ENCODE measurements at regions not wholly inside any gene's neighbourhood (a gene's known extent, or its start where the extent isn't known, plus 50 kb on each side); places are given as distances from the start of the nearest gene placed in this dataset.
"Not testable (repeated sequence)": the region's sequence is repeated elsewhere in the genome, so short reads cannot be mapped to it uniquely, and the experiment has no call there.

- DNase-seq: no peak
Observed at GRCh38 chr6:137625100-137625661, 131.0 kb upstream of the OLIG3 start.

GRCh38 chr6:137625808-137626207 is 131.6 kb upstream of the OLIG3 start:
- no peak for DNase-seq

- DNase-seq: no peak
Observed at GRCh38 chr6:137630666-137631065, 136.5 kb upstream of the OLIG3 start.

GRCh38 chr6:137631323-137631722 is 137.1 kb upstream of the OLIG3 start:
- DNase-seq: no peak

GRCh38 chr6:137634177-137634576 is 140.0 kb upstream of the OLIG3 start:
- DNase-seq: not testable (repeated sequence)

GRCh38 chr6:137637121-137637520 is 142.9 kb upstream of the OLIG3 start:
- no peak for DNase-seq

- no peak for DNase-seq
Observed at GRCh38 chr6:137638926-137639706, 144.9 kb upstream of the OLIG3 start.

GRCh38 chr6:137640086-137640485 is 145.9 kb upstream of the OLIG3 start:
- no peak for DNase-seq

GRCh38 chr6:137641474-137642077 is 147.4 kb upstream of the OLIG3 start:
- peak; percentile 12 for DNase-seq

GRCh38 chr6:137643210-137643609 is 149.0 kb upstream of the OLIG3 start:
- not testable (repeated sequence) for DNase-seq

- DNase-seq: not testable (repeated sequence)
Observed at GRCh38 chr6:137643644-137644043, 149.4 kb upstream of the OLIG3 start.

GRCh38 chr6:137645850-137646249 is 151.7 kb upstream of the OLIG3 start:
- no peak for DNase-seq

GRCh38 chr6:137646484-137646883 is 152.3 kb upstream of the OLIG3 start:
- DNase-seq: no peak

- DNase-seq: no peak
Observed at GRCh38 chr6:137647762-137648447, 153.7 kb upstream of the OLIG3 start.

GRCh38 chr6:137650720-137651119 is 156.5 kb upstream of the OLIG3 start:
- DNase-seq: no peak

- no peak for DNase-seq
Observed at GRCh38 chr6:137651178-137651577, 157.0 kb upstream of the OLIG3 start.

- no peak for DNase-seq
Observed at GRCh38 chr6:137651591-137652335, 157.6 kb upstream of the OLIG3 start.

- DNase-seq: no peak
Observed at GRCh38 chr6:137652961-137653705, 158.9 kb upstream of the OLIG3 start.

- DNase-seq: no peak
Observed at GRCh38 chr6:137653706-137654059, 159.5 kb upstream of the OLIG3 start.

- DNase-seq: no peak
Observed at GRCh38 chr6:137654365-137654981, 160.3 kb upstream of the OLIG3 start.

GRCh38 chr6:137655291-137655690 is 161.1 kb upstream of the OLIG3 start:
- no peak for DNase-seq

- no peak for DNase-seq
Observed at GRCh38 chr6:137656735-137657134, 162.5 kb upstream of the OLIG3 start.
